HG02943 (cell line): ENCODE measurements at regions not wholly inside any gene's neighbourhood (a gene's known extent, or its start where the extent isn't known, plus 50 kb on each side); places are given as distances from the start of the nearest gene placed in this dataset.
"Not testable (repeated sequence)": the region's sequence is repeated elsewhere in the genome, so short reads cannot be mapped to it uniquely, and the experiment has no call there.

Experiments
- ATAC-seq: cut with Tn5 transposase; IDR thresholded peaks from one replicate; pipeline ENCODE4 v1.9.1; 2021; ENCODE audit warnings: mild to moderate bottlenecking, low read depth, moderate library complexity; ENCODE audit not compliant: unreplicated experiment

DNA sequence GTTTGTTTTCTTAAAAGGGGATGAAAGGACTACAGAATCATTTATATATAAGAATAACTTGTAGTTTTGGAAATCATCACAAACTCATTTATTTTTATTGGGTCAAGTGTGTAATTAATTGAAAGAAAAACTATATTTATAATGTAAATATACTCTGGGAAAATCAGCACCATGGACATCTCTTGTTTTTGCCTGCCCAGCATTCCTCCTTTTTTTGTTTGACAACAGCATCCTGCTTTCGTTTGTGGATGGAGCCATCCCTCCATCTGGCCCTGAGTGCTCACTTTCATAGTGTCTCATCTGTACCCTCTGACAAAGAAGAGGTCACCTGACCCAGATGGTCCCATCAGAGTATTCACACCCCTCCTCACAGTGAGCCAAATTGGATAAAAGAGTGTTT lies 308.2 kb upstream of the HTR1E start:
- no peak for ATAC-seq

GRCh38 chr6:86619428-86619827 lies 317.9 kb upstream of the HTR1E start:
- ATAC-seq, result no peak

DNA sequence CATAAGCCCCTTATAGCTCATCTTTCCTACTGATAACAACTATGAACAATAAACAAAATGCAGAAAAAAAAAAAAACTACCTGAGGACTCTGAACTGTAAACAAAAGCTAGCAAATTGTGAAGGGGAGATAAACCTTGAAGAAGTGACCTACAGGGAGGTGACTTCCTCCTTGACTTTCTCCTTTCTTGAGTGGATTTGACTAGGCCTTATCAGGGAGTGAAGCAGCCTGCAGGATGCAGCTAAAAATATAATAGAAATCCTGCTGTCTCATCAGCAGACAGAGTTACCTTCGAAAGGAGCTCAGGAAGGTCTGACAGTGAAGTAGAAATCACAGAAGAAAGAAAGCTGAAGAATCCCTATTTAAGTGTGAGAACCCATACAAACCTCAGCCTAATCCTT lies 322.0 kb upstream of the HTR1E start:
- no peak for ATAC-seq

DNA sequence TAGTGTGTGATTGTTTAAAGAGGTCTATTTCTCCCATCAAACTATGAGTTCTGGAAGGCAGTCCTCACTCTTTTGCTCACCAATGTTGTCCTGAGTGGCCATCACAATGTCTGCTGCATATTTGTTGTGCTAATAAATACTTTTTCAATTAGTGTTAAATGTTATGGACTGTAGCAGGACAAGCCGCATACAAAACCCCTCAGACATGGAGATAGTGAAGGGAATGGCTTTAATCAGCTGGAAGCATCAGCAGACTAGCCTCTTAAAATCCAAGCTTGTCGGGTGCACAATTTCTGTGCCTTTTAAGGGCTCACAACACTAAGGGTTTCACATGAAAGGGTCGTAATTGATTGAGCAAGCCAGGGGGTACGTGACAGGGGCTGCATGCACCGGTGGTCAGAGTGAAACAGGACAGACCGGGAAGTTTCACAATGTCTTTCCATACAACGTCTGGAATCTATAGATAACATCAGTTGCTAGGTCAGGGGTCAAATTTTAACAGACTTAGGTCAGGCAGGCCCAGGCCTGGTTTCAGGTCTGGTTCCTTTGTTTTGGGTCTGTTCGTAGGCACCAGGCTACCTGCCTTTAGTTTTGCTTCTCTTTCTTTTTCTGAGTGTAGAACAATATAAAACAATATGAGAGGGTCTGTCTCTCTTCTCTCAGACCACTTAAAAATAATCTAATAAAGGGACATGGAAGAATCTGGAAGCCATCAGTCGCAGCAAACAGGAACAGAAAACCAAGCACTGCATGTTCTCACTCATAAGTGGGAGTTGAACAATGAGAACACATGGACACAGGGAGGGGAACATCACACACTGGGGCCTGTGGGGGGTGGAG lies 327.6 kb upstream of the HTR1E start:
- ATAC-seq, result no peak

GRCh38 chr6:86603364-86603763 lies 334.0 kb upstream of the HTR1E start:
- not testable (repeated sequence) for ATAC-seq

DNA sequence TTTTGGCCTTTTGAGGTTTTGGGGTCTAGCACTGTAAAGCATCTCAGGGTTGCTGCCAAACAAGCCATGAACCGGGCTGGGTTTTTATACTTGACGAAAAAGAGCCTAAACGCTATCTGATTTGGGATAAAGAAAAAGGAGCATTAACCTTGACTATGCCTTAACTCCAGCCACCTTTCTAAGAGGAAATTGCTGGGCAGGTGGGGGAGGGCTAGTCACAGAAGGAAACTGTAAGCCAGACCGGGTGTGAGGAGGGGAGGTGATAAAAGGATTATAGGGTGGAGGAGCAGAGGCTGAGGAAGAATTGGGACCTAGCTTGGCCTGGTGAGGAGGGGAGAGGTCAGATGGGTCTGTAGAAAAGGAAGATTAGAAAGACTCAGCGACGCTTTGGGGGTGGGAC lies 335.2 kb upstream of the HTR1E start:
- ATAC-seq, result not testable (repeated sequence)

- not testable (repeated sequence) for ATAC-seq
Measured at GRCh38 chr6:86598969-86599368, 338.4 kb upstream of the HTR1E start.

DNA sequence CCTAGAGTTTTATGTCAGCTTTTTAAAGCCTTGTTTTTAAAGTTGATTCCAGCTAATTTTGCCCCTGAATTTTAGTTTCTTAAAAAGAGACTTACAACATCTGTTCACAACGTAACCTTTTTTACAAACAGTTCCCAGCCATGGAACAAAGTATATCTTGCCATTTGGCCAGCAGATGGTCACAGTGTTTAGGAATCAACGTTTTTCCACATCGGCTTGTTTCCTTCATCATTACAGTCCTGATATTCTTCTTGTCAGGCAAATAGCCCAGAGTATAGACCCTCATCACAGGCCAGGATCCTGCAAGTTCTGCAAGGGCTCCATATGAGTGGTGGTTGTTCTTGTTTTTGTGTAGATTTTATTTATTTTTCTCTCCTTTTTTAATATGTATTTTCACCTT lies 341.7 kb upstream of the HTR1E start:
- no peak for ATAC-seq

DNA sequence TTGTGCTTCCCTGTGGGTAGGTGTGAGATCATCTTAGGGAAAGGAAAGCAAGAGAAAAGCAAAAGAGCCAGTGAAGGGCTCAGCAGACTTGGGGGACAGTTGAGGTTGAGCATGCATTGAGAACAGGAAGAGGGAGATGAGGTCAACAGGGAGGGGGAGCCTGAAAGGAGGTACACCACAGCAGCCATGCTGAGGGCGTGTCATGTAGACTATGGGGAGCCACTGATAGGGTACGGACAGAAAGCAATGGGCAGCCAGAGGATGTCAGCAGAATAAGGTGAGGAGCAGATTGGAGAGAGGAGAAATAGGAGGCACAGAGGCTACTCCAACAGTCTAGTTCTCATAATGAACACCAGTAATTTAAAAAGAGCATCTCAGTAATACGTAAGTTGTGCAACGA lies 351.1 kb upstream of the HTR1E start:
- no peak for ATAC-seq

DNA sequence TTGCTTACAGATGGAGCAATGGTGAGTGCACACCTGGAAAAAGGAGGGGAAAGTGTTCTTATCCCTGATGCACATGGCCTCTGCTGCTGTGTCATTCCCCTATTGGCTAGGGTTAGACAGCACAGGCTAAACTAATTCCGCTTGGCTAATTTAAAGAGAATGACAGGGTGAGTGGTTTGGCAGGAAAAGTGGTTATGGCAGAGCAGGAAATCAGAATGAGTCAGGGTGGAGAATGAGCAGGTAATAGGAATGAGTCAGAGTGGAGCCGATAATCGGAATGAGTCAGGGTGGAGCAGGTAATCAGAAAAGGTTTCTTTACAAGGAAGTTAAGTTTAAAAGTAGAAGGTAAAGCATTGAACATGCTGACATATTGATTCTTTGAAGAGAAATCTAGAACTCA lies 355.5 kb upstream of the HTR1E start:
- ATAC-seq, result no peak

DNA sequence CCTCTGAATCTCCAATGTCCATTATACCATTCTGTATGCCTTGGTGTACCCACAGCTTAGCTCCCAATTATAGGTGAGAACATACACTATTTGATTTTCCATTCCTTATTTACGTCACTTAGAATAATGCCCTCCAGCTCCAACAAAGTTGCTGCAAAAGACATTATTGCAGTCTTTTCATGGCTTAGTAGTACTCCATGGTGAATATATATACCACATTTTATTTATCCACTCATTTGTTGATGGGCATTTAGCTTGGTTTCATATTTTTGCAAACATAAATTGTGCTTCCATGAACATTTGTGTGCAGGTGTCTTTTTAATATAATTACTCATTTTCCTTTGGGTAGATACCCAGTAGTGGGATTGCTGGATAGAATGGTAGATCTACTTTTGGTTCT lies 374.1 kb upstream of the HTR1E start:
- ATAC-seq, result no peak

DNA sequence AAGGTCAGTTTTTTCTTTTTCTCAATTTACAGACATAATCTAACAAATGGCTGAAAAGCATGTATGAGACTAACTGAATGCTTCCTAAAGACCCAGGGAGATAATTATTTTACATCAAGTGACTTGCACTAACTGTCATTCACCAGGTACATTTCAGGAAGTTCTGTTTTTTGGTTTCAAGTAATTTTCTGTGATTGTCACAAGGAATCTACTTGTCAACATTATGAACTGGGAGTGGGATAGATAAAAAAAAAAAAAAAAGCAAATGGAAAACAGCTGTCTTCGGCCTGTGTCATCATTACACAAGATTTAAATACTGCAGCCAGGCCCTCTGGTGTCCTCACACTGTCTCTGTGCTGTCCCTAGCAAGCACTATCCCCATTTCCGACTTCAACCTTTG lies 379.0 kb upstream of the HTR1E start:
- ATAC-seq, result no peak

DNA sequence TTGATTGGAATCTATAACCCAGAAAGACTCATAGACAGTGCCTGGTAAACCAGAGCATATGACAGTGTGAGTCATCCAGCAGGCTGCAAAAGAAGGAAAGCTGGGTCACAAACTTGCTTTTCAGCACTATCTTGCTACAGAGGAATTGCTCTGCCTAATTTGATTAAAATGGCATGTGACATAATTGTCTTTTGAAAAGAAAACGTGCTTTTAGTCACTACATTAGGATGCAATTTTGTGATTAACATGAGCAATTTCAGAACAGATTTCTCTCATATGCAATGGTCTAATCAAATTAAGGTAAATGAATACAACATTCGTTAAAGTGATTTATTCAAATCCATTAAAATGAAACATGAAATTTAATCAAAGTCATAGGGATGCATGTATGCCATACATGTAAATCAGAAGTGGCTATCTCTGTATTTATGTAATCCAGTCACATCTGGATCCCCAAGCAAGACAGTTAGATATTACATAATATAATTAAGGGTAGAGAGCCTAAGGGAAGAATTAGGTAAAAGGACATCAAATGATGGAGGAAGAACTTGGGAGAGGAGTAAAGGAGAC lies 400.0 kb upstream of the HTR1E start:
- no peak for ATAC-seq

GRCh38 chr6:86536121-86536520 lies 401.2 kb upstream of the HTR1E start:
- ATAC-seq, result no peak

DNA sequence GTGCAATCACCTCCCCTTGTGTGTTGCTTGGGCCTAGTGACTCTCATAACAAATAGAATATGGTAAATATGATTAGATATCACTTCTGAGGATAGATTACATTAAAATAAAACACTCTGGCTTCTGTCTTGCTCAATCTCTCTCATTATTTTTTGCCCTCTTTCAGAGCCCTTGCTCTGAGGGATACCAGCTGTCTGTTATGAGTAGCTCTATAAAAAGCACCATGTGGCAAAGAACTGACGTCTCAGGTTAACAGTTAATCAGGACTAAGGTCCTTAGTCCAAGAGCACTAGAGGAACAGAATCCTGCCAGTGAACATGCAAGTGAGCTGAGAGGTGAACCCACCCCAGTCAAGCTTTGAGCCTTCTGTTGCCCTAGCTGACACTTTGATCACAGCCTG lies 402.2 kb upstream of the HTR1E start:
- ATAC-seq, result no peak

- ATAC-seq, result no peak
Measured at GRCh38 chr6:86529635-86530034, 407.7 kb upstream of the HTR1E start.

GRCh38 chr6:86526238-86526637 lies 411.1 kb upstream of the HTR1E start:
- no peak for ATAC-seq

GRCh38 chr6:86516087-86516486 lies 421.2 kb upstream of the HTR1E start:
- no peak for ATAC-seq

DNA sequence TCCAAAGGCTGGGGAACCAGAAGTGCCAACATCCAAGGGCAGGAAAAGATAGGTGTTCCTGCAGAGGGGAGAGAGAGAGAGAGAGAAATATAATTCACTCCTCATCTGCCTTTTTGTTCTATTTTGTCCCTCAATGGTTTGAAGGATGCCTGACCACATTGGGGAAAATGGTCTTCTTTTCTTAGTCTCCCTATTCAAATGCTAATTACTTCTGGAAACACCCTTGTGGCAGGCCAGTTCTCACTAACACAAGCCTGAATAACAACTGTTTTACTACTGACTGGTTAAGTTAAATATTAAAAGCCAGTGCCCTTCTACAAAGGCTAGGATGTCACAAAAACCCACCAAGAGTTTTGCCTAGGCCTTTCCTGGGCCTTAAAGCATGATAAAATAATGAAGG lies 425.4 kb upstream of the HTR1E start:
- no peak for ATAC-seq

- ATAC-seq, result no peak
Measured at GRCh38 chr6:86508230-86508629, 429.1 kb upstream of the HTR1E start.

DNA sequence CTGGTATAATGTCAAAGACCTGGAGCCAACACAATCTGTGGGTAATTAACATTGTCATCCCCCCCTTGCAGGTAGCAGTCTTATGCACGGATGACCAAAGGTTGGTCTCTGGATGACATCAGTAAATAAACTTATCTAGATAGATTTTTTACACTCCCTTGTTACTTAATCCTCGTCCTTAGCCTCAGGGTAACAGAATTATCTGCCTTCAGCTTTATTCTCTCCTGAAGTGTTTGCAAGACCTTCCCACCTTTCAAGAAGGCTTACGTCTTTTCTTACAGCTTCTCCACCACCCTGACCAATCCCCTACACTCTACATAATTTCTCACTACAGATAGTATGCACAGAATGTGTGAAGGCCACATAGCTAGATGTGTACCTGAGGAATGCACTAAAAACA lies 434.8 kb upstream of the HTR1E start:
- ATAC-seq, result no peak

DNA sequence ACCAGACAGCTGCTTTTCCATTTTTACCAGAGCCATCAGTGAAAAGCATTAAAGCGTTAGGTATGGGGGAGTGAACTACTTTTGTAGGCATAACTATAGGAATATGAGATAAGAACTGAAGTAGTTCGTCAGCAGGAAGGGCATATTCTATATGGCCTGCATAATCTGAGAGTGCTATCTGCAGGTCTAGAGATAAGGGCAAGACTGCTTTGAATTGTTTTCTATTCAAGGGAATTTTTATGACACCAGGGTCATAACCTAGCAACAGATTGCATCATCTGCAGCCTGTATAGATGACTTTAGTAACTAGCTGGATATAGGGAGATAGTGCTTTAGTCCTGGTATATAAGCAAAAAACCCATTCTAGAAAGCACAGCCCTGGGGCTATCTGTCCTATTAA lies 437.3 kb upstream of the HTR1E start:
- no peak for ATAC-seq
